OCI-LY3 (cell line): ENCODE measurements at regions not wholly inside any gene's neighbourhood (a gene's known extent, or its start where the extent isn't known, plus 50 kb on each side); places are given as distances from the start of the nearest gene placed in this dataset.

Experiments
- CTCF ChIP-seq: fragments of 200-600, 300-600 bp; sonication (generic); IDR thresholded peaks from 2 replicates; pipeline ENCODE4 v1.5.1; 2014; ENCODE audit warnings: antibody characterized with exemption, low read length, low read depth
- EZH2phosphoT487 ChIP-seq: fragments of 200-600 bp; shearing (Covaris generic); IDR thresholded peaks from 2 replicates; pipeline ENCODE4 v1.6.1; 2018; ENCODE audit warnings: antibody characterized with exemption, mixed run types, low read depth

- no peak for TF ChIP-seq CTCF
- TF ChIP-seq EZH2phosphoT487 = no peak
These were observed 67.3 kb upstream of the SPATS2L start for GRCh38 chr2:200239216-200239615.
